KMS-11 (cell line): ENCODE measurements at regions not wholly inside any gene's neighbourhood (a gene's known extent, or its start where the extent isn't known, plus 50 kb on each side); places are given as distances from the start of the nearest gene placed in this dataset.

ENCODE experiments used
- H2AFZ ChIP-seq: fragments of 200-600 bp; sonication (generic); 2 replicates; pipeline ENCODE4 v1.6.1; 2016; ENCODE audit warnings: antibody characterized with exemption, mixed run types, low read depth
- H3K27ac ChIP-seq: fragments of 200-600 bp; sonication (generic); 2 replicates; pipeline ENCODE4 v1.6.1; 2016; ENCODE audit warnings: mild to moderate bottlenecking, mixed run types
- H3K27me3 ChIP-seq: fragments of 200-600 bp; sonication (generic); 2 replicates; pipeline ENCODE4 v1.6.1; 2017; ENCODE audit warnings: mild to moderate bottlenecking, low read depth, mixed run types, moderate library complexity; ENCODE audit not compliant: insufficient read depth
- H3K36me3 ChIP-seq: fragments of 200-600 bp; sonication (generic); 2 replicates; pipeline ENCODE4 v1.6.1; 2017; ENCODE audit warnings: mild to moderate bottlenecking, mixed run types; ENCODE audit not compliant: insufficient read depth
- H3K4me1 ChIP-seq: fragments of 200-600 bp; sonication (generic); 2 replicates; pipeline ENCODE4 v1.6.1; 2016; ENCODE audit warnings: mild to moderate bottlenecking, low read depth, mixed run types; ENCODE audit not compliant: poor library complexity, severe bottlenecking
- H3K4me2 ChIP-seq: fragments of 200-600 bp; sonication (generic); 2 replicates; pipeline ENCODE4 v1.7.0; 2016; ENCODE audit warnings: mild to moderate bottlenecking, mixed run types
- H3K4me3 ChIP-seq: fragments of 200-600 bp; sonication (generic); IDR thresholded peaks from 2 replicates; pipeline ENCODE4 v1.6.1; 2017; ENCODE audit warnings: low read depth, low read length, mixed read lengths; ENCODE audit not compliant: insufficient read depth
- H3K79me2 ChIP-seq: fragments of 200-600 bp; sonication (generic); 2 replicates; pipeline ENCODE4 v1.6.1; 2016; ENCODE audit warnings: low read depth, mixed run types; ENCODE audit not compliant: insufficient read depth
- H3K9ac ChIP-seq: fragments of 200-600 bp; sonication (generic); 2 replicates; pipeline ENCODE4 v1.6.1; 2016; ENCODE audit warnings: mild to moderate bottlenecking, mixed run types
- H4K20me1 ChIP-seq: fragments of 200-600 bp; sonication (generic); 2 replicates; pipeline ENCODE4 v1.6.1; 2016; ENCODE audit warnings: mild to moderate bottlenecking, mixed run types; ENCODE audit not compliant: insufficient read depth
- CTCF ChIP-seq: fragments of 200-600 bp; sonication (generic); conservative IDR thresholded peaks from 2 replicates; pipeline ENCODE4 v1.6.1; 2017; ENCODE audit warnings: low read depth, mild to moderate bottlenecking, antibody characterized with exemption, low read length, moderate library complexity, mixed read lengths

GRCh38 chr7:79692015-79692414 lies 238.5 kb upstream of the MAGI2 start:
- Histone ChIP-seq H3K36me3 (no peaks in the 10 kb centered on the region), H3K4me1 (no peaks in the 10 kb centered on the region), H3K79me2 (no peaks in the 10 kb centered on the region), H3K4me3 (no peak overlapping the region), H3K9ac (no peak overlapping the region), H3K27me3 (no peaks in the 10 kb centered on the region), H4K20me1 (no peaks in the 10 kb centered on the region), H3K4me2 (no peak overlapping the region), H2AFZ (no peak overlapping the region), H3K27ac (no peak overlapping the region)
- no peak for TF ChIP-seq CTCF

DNA sequence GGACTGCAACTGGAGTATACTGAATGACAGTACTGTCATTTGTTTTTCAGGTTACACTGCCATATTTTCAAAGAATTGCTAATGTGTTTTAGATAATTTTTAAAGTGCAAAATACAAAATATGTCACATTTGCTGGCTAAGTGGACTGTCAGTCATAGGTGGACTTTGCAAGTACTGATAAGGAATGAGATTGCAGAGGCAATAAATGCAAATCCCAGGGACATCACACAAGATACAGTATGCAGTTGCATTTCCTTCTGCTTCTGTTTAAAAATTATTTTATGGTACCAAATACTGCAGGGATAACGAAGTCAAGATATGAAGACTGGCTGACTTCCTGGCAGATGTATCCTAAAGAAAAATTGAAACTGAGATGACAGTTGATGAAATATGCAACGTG lies 237.6 kb upstream of the MAGI2 start:
- H3K27me3 ChIP-seq: no peaks in the 10 kb centered on the region

GRCh38 chr7:79684384-79684783 lies 230.9 kb upstream of the MAGI2 start:
- H3K4me3 ChIP-seq: no peak overlapping the region
- H3K79me2 ChIP-seq: no peaks in the 10 kb centered on the region
- H3K27ac ChIP-seq: no peak overlapping the region
- H3K27me3 ChIP-seq: no peaks in the 10 kb centered on the region
- H2AFZ ChIP-seq: no peak overlapping the region
- no peak overlapping the region for H3K9ac ChIP-seq
- no peak overlapping the region for H3K4me2 ChIP-seq
- no peak for TF ChIP-seq CTCF
- no peaks in the 10 kb centered on the region for H4K20me1 ChIP-seq
- H3K4me1 ChIP-seq: no peaks in the 10 kb centered on the region
- no peaks in the 10 kb centered on the region for H3K36me3 ChIP-seq

More for the DNA sequence above, 237.6 kb upstream of the MAGI2 start:
- H3K27ac ChIP-seq: no peak overlapping the region
- H3K79me2 ChIP-seq: no peaks in the 10 kb centered on the region
- no peaks in the 10 kb centered on the region for H3K4me1 ChIP-seq
- H3K36me3 ChIP-seq: no peaks in the 10 kb centered on the region
- H3K9ac ChIP-seq: no peak overlapping the region
- no peak for TF ChIP-seq CTCF
- H4K20me1 ChIP-seq: no peaks in the 10 kb centered on the region
- no peak overlapping the region for H2AFZ ChIP-seq
- no peak overlapping the region for H3K4me3 ChIP-seq
- no peak overlapping the region for H3K4me2 ChIP-seq

- no peaks in the 10 kb centered on the region for H3K4me1 ChIP-seq
- no peaks in the 10 kb centered on the region for H3K79me2 ChIP-seq
- no peaks in the 10 kb centered on the region for H3K36me3 ChIP-seq
- no peak for TF ChIP-seq CTCF
- no peak overlapping the region for H3K4me3 ChIP-seq
- H3K9ac ChIP-seq: no peak overlapping the region
- H3K27me3 ChIP-seq: no peaks in the 10 kb centered on the region
- no peaks in the 10 kb centered on the region for H4K20me1 ChIP-seq
- no peak overlapping the region for H2AFZ ChIP-seq
- no peak overlapping the region for H3K27ac ChIP-seq
- no peak overlapping the region for H3K4me2 ChIP-seq
Measured at GRCh38 chr7:79683916-79684315, 230.4 kb upstream of the MAGI2 start.
